CD4-positive, alpha-beta T cell (primary cell): ENCODE measurements at regions not wholly inside any gene's neighbourhood (a gene's known extent, or its start where the extent isn't known, plus 50 kb on each side); places are given as distances from the start of the nearest gene placed in this dataset.

Source experiments
- ATAC-seq: fragments of 200-7000 bp; cut with Tn5 transposase; one replicate; pipeline ENCODE4 v1.10.0; 2022; ENCODE audit warnings: mild to moderate bottlenecking; ENCODE audit not compliant: poor library complexity
- CTCF ChIA-PET: fragments of 350-600 bp; sonication (Branson Sonifier 250); formaldehyde crosslinking; loops from one replicate; lab custom pipeline; 2021; ENCODE audit warnings: antibody characterized with exemption, inconsistent platforms; lab: Charles Lee
- POLR2A ChIA-PET: fragments of 350-600 bp; sonication (Branson Sonifier 250); formaldehyde crosslinking; loops from one replicate; lab custom pipeline; 2021; ENCODE audit warnings: antibody characterized with exemption, inconsistent platforms; lab: Charles Lee
- DNase-seq, 14 experiments: peaks; one replicate each; pipeline ENCODE4 v3.0.0-alpha.2; 2013 to 2020; ENCODE audit warnings: mixed read lengths in 2 of 14
- H3K27ac ChIP-seq, 2 donors: one replicate each; pipeline versions ENCODE4 v1.5.1 to v1.7.0; 2013; ENCODE audit warnings: low read length in 2 of 2, low read depth in 1 of 2, mild to moderate bottlenecking in 1 of 2
- H3K27me3 ChIP-seq, 2 experiments: 1 replicate in 1 of 2; 2 replicates in 1 of 2; pipeline versions ENCODE4 v1.6.1 to v1.7.0; 2013; ENCODE audit warnings: low read length in 2 of 2, control low read depth in 1 of 2, mild to moderate bottlenecking in 1 of 2, moderate library complexity in 1 of 2; ENCODE audit not compliant: insufficient read depth in 2 of 2, control insufficient read depth in 1 of 2
- H3K36me3 ChIP-seq: one replicate; pipeline ENCODE4 v1.6.1; 2013; ENCODE audit warnings: low read length, control low read depth; ENCODE audit not compliant: insufficient read depth
- H3K4me1 ChIP-seq: one replicate; pipeline ENCODE4 v1.6.1; 2013; ENCODE audit warnings: low read length, control low read depth; ENCODE audit not compliant: insufficient read depth
- H3K4me3 ChIP-seq: one replicate; pipeline ENCODE4 v1.5.1; 2013; ENCODE audit warnings: mild to moderate bottlenecking, low read length, moderate library complexity
- H3K9me3 ChIP-seq, 2 experiments: 1 replicate in 1 of 2; 2 replicates in 1 of 2; pipeline versions ENCODE4 v1.6.1 to v1.7.0; 2013; ENCODE audit warnings: low read length in 2 of 2, mild to moderate bottlenecking in 2 of 2, control low read depth in 1 of 2, moderate library complexity in 1 of 2; ENCODE audit not compliant: control insufficient read depth in 1 of 2, insufficient read depth in 1 of 2
- H3K27ac Mint-ChIP-seq: one replicate; pipeline ENCODE4 v1.8.0; 2020; ENCODE audit warnings: mixed read lengths
- H3K27me3 Mint-ChIP-seq: one replicate; pipeline ENCODE4 v1.8.0; 2021; ENCODE audit warnings: mixed read lengths
- H3K36me3 Mint-ChIP-seq: one replicate; pipeline ENCODE4 v1.8.0; 2021; ENCODE audit warnings: low read depth, mixed read lengths
- H3K4me1 Mint-ChIP-seq: one replicate; pipeline ENCODE4 v1.8.0; 2021; ENCODE audit warnings: low read depth, mixed read lengths
- H3K4me3 Mint-ChIP-seq: one replicate; pipeline ENCODE4 v1.8.0; 2020; ENCODE audit warnings: mild to moderate bottlenecking, mixed read lengths
- H3K9me3 Mint-ChIP-seq: one replicate; pipeline ENCODE4 v1.8.0; 2020; ENCODE audit warnings: mixed read lengths
- intact Hi-C, 2 experiments: fragments of 100-400 bp; cut with DNase I in 1 of 2; cut with micrococcal nuclease in 1 of 2; formaldehyde crosslinking; loops; one replicate each; pipeline versions ENCODE4 v1.15.1 to v1.9.0; 2023 to 2025; cut with DNase I, micrococcal nuclease
- TF ChIP-seq, protein P1 (sequence below): fragments of 200-600 bp; IDR thresholded peaks from one replicate; pipeline ENCODE4 v1.8.0; 2022; ENCODE audit warnings: antibody characterized with exemption, mild to moderate bottlenecking

DNA sequence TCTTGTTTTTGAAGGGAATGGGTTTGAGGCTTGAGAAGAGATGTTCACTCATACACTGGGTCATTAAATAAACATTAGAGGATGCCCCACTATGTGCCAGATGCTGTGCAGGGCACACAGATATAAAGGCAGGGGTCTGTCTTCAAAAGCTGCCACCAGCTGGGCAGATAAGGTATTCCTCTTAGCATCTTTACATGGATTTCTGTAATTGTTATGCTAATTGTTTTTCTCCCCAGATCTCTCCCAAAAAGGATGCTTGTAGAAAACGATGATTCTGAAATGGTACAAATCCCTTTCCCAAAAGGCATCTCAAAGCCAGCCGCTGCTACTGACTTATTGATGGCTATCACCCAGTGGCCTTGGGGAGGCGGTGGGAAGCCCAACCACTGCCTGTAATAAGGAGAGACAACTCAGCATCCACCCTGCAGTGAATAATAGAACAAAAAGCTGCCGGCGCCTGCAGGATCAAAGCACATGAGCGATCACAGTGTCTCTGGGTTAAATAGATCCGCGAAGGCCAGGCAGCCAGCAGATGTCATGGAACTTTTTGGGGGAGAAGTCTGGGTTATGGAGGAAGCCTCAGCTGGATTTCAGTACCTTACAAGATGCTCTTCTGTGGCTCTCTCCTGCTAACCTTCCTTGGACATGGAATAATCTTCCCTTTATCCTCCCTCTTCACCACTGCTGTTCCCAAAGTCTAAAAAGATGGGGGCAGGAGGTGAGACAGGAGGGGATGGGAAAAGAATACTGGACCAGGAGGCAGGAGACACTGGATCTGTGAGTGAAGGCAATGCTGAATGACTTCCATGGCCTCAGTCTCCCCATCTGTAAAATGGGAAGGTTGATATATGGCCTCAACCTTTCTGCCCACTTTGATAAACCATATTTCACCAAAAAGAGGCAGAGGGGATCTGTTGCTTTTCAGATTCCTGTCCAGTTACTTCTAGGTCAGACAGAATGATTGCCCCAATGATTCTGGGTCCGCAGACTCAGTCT lies 54.8 kb upstream of the CD34 start:
- H3K27me3 Mint-ChIP-seq, result peaks cover 20% of the 10 kb centered on the region
- CTCF ChIA-PET, result interaction anchor here (1.1 to 1.2 kb wide), 2 partner anchors 81 to 137 kb away, joined by 3 to 4 read pairs; no protein-coding TSS in a partner anchor
- Histone ChIP-seq H3K27me3 (peaks cover 0 to 7% of the 10 kb centered on the region in 2 experiments), H3K27ac (no peak overlapping the region), H3K36me3 (no peaks in the 10 kb centered on the region), H3K9me3 (no peaks in the 10 kb centered on the region), H3K4me1 (peaks cover 14% of the 10 kb centered on the region), H3K4me3 (no peak overlapping the region)
- POLR2A ChIA-PET, result no interaction called here
- ATAC-seq (no peak), DNase-seq (no peak)
- no peak overlapping the region for H3K27ac Mint-ChIP-seq
- no peaks in the 10 kb centered on the region for H3K9me3 Mint-ChIP-seq
- TF ChIP-seq, protein P1, sequence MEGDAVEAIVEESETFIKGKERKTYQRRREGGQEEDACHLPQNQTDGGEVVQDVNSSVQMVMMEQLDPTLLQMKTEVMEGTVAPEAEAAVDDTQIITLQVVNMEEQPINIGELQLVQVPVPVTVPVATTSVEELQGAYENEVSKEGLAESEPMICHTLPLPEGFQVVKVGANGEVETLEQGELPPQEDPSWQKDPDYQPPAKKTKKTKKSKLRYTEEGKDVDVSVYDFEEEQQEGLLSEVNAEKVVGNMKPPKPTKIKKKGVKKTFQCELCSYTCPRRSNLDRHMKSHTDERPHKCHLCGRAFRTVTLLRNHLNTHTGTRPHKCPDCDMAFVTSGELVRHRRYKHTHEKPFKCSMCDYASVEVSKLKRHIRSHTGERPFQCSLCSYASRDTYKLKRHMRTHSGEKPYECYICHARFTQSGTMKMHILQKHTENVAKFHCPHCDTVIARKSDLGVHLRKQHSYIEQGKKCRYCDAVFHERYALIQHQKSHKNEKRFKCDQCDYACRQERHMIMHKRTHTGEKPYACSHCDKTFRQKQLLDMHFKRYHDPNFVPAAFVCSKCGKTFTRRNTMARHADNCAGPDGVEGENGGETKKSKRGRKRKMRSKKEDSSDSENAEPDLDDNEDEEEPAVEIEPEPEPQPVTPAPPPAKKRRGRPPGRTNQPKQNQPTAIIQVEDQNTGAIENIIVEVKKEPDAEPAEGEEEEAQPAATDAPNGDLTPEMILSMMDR, result no peak
- H3K4me1 Mint-ChIP-seq, result peaks cover 8% of the 10 kb centered on the region
- H3K36me3 Mint-ChIP-seq, result no peaks in the 10 kb centered on the region
- intact Hi-C loops, result loop anchor here in 1 of 2 experiments (10.0 kb wide), 1 partner anchor 311 kb away; no protein-coding TSS in a partner anchor
- peak overlapping the region; percentile 59 for H3K4me3 Mint-ChIP-seq

DNA sequence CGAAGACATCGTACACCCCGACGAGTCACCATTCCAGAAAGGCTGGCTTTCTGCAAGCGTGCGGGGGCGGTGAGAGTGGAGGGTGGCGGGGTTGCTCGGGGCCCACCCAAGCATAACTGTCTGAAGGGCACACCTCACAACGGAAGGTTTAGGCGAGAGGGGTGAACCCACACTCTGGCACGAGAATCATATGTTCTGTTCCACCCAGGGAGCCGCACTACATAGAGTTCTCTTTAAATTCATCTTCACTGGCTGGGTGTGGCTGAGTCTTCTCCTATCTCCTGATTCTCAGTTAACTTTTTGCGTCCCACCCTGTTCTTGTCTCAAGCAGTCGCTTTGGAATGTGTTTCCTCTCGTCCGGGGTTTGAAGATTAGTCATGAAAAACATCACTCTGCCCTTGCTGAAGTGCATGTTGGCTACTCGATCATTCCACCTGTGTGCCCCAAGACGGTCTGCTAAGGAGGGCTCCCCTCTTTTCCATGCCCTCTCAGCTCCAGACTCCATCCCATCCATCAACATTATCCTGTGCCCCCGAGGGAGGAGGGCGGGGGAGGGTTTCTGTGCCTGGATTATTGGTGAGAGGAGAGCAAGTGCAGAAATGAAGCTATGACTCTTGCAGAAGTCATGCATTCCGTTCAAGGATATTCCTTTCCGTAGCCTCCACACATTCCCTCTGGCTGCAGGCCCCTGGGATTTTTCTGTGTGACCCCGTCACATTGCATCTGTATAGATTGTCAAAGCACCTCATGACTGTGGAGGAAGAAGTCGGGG lies 53.5 kb upstream of the CD34 start:
- TF ChIP-seq, protein P1, result no peak
- ChIA-PET CTCF (interaction anchor here (1.1 to 2.0 kb wide), 8 partner anchors 12 to 167 kb away, joined by 3 to 22 read pairs (median 5); no protein-coding TSS in a partner anchor), POLR2A (interaction anchor here (1.5 to 2.2 kb wide), 6 partner anchors 81 to 167 kb away, joined by 4 to 19 read pairs (median 9); no protein-coding TSS in a partner anchor)
- Mint-ChIP-seq H3K9me3 (no peaks in the 10 kb centered on the region), H3K27ac (no peak overlapping the region), H3K4me3 (peak overlapping the region; percentile 81), H3K36me3 (no peaks in the 10 kb centered on the region), H3K4me1 (peaks cover 8% of the 10 kb centered on the region), H3K27me3 (peaks cover 29% of the 10 kb centered on the region)
- Histone ChIP-seq H3K36me3 (no peaks in the 10 kb centered on the region), H3K9me3 (no peaks in the 10 kb centered on the region), H3K4me1 (peaks cover 17% of the 10 kb centered on the region), H3K27me3 (peaks cover 10 to 20% of the 10 kb centered on the region in 2 experiments), H3K27ac (no peak overlapping the region), H3K4me3 (no peak overlapping the region)
- ATAC-seq (no peak), DNase-seq (peak in 1 of 14 experiments; percentile 11)
- intact Hi-C loops, result loop anchor here in 1 of 2 experiments (1.0 to 10.0 kb wide), 4 partner anchors 136 to 310 kb away; no protein-coding TSS in a partner anchor
